COLO668 (cell line): ENCODE measurements at regions not wholly inside any gene's neighbourhood (a gene's known extent, or its start where the extent isn't known, plus 50 kb on each side); places are given as distances from the start of the nearest gene placed in this dataset.

ENCODE experiments used
- DNase-seq: peaks from one replicate; lab custom pipeline; 2025; ENCODE audit not compliant: unreplicated experiment; lab: John Stamatoyannopoulos, UW

GRCh38 chr6:15882345-15882744 is 219.5 kb upstream of the DTNBP1 start:
- DNase-seq, result no peak

- DNase-seq, result no peak
Observed at GRCh38 chr6:15881150-15881549, 218.3 kb upstream of the DTNBP1 start.

- DNase-seq, result no peak
Observed at GRCh38 chr6:15880262-15880973, 217.6 kb upstream of the DTNBP1 start.

- peak; percentile 49 for DNase-seq
Observed at GRCh38 chr6:15879371-15880261, 216.8 kb upstream of the DTNBP1 start.

- no peak for DNase-seq
Observed at GRCh38 chr6:15877231-15877630, 214.4 kb upstream of the DTNBP1 start.

GRCh38 chr6:15876406-15876805 is 213.6 kb upstream of the DTNBP1 start:
- no peak for DNase-seq

- no peak for DNase-seq
Observed at GRCh38 chr6:15875797-15876196, 213.0 kb upstream of the DTNBP1 start.

GRCh38 chr6:15874821-15875220 is 212.0 kb upstream of the DTNBP1 start:
- DNase-seq, result no peak

GRCh38 chr6:15874326-15874725 is 211.5 kb upstream of the DTNBP1 start:
- no peak for DNase-seq

GRCh38 chr6:15872241-15873103 is 209.6 kb upstream of the DTNBP1 start:
- no peak for DNase-seq

- DNase-seq, result no peak
Observed at GRCh38 chr6:15871276-15871675, 208.4 kb upstream of the DTNBP1 start.

- DNase-seq, result no peak
Observed at GRCh38 chr6:15870333-15871043, 207.7 kb upstream of the DTNBP1 start.

GRCh38 chr6:15864708-15865062 is 201.9 kb upstream of the DTNBP1 start:
- DNase-seq, result no peak

GRCh38 chr6:15864038-15864707 is 201.3 kb upstream of the DTNBP1 start:
- DNase-seq, result no peak

GRCh38 chr6:15862810-15863209 is 200.0 kb upstream of the DTNBP1 start:
- DNase-seq, result no peak

GRCh38 chr6:15861486-15861885 is 198.7 kb upstream of the DTNBP1 start:
- no peak for DNase-seq

- no peak for DNase-seq
Observed at GRCh38 chr6:15854826-15855710, 192.2 kb upstream of the DTNBP1 start.

- no peak for DNase-seq
Observed at GRCh38 chr6:15854378-15854777, 191.6 kb upstream of the DTNBP1 start.

GRCh38 chr6:15853259-15853658 is 190.4 kb upstream of the DTNBP1 start:
- DNase-seq, result no peak
